Stomach (tissue), 8 donors: ENCODE measurements at regions not wholly inside any gene's neighbourhood (a gene's known extent, or its start where the extent isn't known, plus 50 kb on each side); places are given as distances from the start of the nearest gene placed in this dataset.
"Not testable (repeated sequence)": the region's sequence is repeated elsewhere in the genome, so short reads cannot be mapped to it uniquely, and the experiment has no call there.

ENCODE experiments used
- DNase-seq, 2 donors: peaks; one replicate each; pipeline versions ENCODE4 v3.0.0 to v3.0.0-alpha.2; 2013 to 2019
- H3K27ac ChIP-seq, 5 donors: fragments of 200-600 bp in 4 of 5; sonication (generic) in 4 of 5; one replicate each; pipeline ENCODE4 v1.5.1; 2013 to 2019; ENCODE audit warnings: mild to moderate bottlenecking in 1 of 5, moderate library complexity in 1 of 5
- H3K27me3 ChIP-seq, 3 donors: fragments of 200-600 bp; sonication (generic); one replicate each; pipeline ENCODE4 v1.5.1; 2017 to 2019; ENCODE audit warnings: mixed run types in 1 of 3
- H3K36me3 ChIP-seq, 4 donors: fragments of 200-600 bp; sonication (generic); 1 replicate in 3 of 4; 2 replicates in 1 of 4; pipeline ENCODE4 v1.5.1; 2016 to 2019
- H3K4me1 ChIP-seq, 4 donors: fragments of 200-600 bp; sonication (generic); one replicate each; pipeline ENCODE4 v1.5.1; 2016 to 2019
- H3K4me3 ChIP-seq, 4 donors: fragments of 200-600 bp; sonication (generic) in 3 of 4; one replicate each; pipeline ENCODE4 v1.5.1; 2016 to 2019; ENCODE audit warnings: mild to moderate bottlenecking in 1 of 4
- H3K9me3 ChIP-seq, 4 donors: fragments of 200-600 bp; sonication (generic); one replicate each; pipeline ENCODE4 v1.5.1; 2016 to 2019
- CTCF ChIP-seq, 7 experiments: fragments of 450-650 bp in 4 of 7; fragments of 200-600 bp in 3 of 7; sonication (generic) in 3 of 7; IDR thresholded peaks; one replicate each; pipeline ENCODE4 v1.5.1; 2016 to 2019; ENCODE audit warnings: antibody characterized with exemption in 7 of 7, control low read depth in 2 of 7, mild to moderate bottlenecking in 1 of 7
- EP300 ChIP-seq: sonication (generic); formaldehyde crosslinking; IDR thresholded peaks from one replicate; pipeline ENCODE4 v1.6.1; 2017; ENCODE audit warnings: antibody characterized with exemption
- POLR2A ChIP-seq, 4 donors: fragments of 450-650 bp; IDR thresholded peaks; one replicate each; pipeline ENCODE4 v1.6.1; 2016; ENCODE audit warnings: antibody characterized with exemption in 4 of 4, control low read depth in 2 of 4, mild to moderate bottlenecking in 1 of 4, moderate library complexity in 1 of 4
- POLR2AphosphoS5 ChIP-seq, 3 donors: sonication (generic); formaldehyde crosslinking; IDR thresholded peaks; one replicate each; pipeline ENCODE4 v1.6.1; 2016; ENCODE audit warnings: antibody characterized with exemption in 3 of 3
- WGBS, 5 donors: extraction: QIAGEN DNeasy Blood & Tissue Kit in 3 of 5; methylation state at CpG; one replicate each; pipeline versions ENCODE4 v1.1.5 to v1.1.7; 2013 to 2018; 5-methylcytosine and 5-hydroxymethylcytosine counted together
- intact Hi-C: fragments of 100-400 bp; cut with DNase I; formaldehyde crosslinking; loops from one replicate; pipeline ENCODE4 v1.15.1; 2023; ENCODE audit warnings: low total_unique reads
- donor health status: healthy with polysubstance abuse.
- donor health status: Bipolar disorder and iron deficiency.
- donor health status: healthy.

- H3K9me3 ChIP-seq: no peaks in the 10 kb centered on the region
- no peaks in the 10 kb centered on the region for H3K36me3 ChIP-seq
- H3K27me3 ChIP-seq: no peaks in the 10 kb centered on the region
- no peak for TF ChIP-seq POLR2AphosphoS5 (IDR thresholded peaks at IDR 0.05)
- no peak for TF ChIP-seq EP300
- TF ChIP-seq CTCF (IDR thresholded peaks at IDR 0.05): no peak
- TF ChIP-seq POLR2A (IDR thresholded peaks at IDR 0.05): no peak
- intact Hi-C loops: no loop called here
- WGBS, 5 donors: 83 to 97% (median 91%) methylated on average over 7 of the region's 7 CpGs
- H3K27ac ChIP-seq: no peak overlapping the region
- DNase-seq: no peak
- H3K4me1 ChIP-seq: peaks cover 0 to 22% (median 11%) of the 10 kb centered on the region in 4 donors
- no peak overlapping the region for H3K4me3 ChIP-seq
These were observed 52.8 kb upstream of the TFRC start for GRCh38 chr3:196134691-196135090.

GRCh38 chr3:196133869-196134268 lies 52.0 kb upstream of the TFRC start:
- H3K4me3 ChIP-seq, intact Hi-C loops, H3K36me3 ChIP-seq, H3K27ac ChIP-seq, H3K27me3 ChIP-seq, H3K9me3 ChIP-seq, DNase-seq: not testable (repeated sequence)
- H3K4me1 ChIP-seq: peaks cover 0 to 19% (median 11%) of the 10 kb centered on the region in 4 donors
- WGBS, 5 donors: 86 to 98% (median 96%) methylated on average over 9 of the region's 9 CpGs

GRCh38 chr3:196131921-196132320 lies 50.0 kb upstream of the TFRC start:
- Histone ChIP-seq H3K4me3 (no peak overlapping the region), H3K27me3 (no peaks in the 10 kb centered on the region), H3K4me1 (peaks cover 0 to 20% (median 13%) of the 10 kb centered on the region in 4 donors), H3K36me3 (no peaks in the 10 kb centered on the region), H3K9me3 (no peaks in the 10 kb centered on the region), H3K27ac (no peak overlapping the region)
- no peak for DNase-seq
- WGBS, 5 donors: 75 to 93% (median 88%) methylated on average over 13 of the region's 13 CpGs
- intact Hi-C loops: no loop called here
- TF ChIP-seq POLR2AphosphoS5 (IDR thresholded peaks at IDR 0.05) (no peak), POLR2A (IDR thresholded peaks at IDR 0.05) (no peak), EP300 (no peak), CTCF (IDR thresholded peaks at IDR 0.05) (no peak)
